Stimulated activated CD8-positive, alpha-beta memory T cell treated with anti-CD3 and anti-CD28 coated beads, Interleukin-2, amount 100 ng/mL, for 48 hours (primary cell): ENCODE measurements at regions not wholly inside any gene's neighbourhood (a gene's known extent, or its start where the extent isn't known, plus 50 kb on each side); places are given as distances from the start of the nearest gene placed in this dataset.
"Not testable (repeated sequence)": the region's sequence is repeated elsewhere in the genome, so short reads cannot be mapped to it uniquely, and the experiment has no call there.

ENCODE experiments used
- DNase-seq, 2 donors: peaks; one replicate each; pipeline ENCODE4 v3.0.0-alpha.2; 2020; ENCODE audit warnings: low read depth in 2 of 2

DNA sequence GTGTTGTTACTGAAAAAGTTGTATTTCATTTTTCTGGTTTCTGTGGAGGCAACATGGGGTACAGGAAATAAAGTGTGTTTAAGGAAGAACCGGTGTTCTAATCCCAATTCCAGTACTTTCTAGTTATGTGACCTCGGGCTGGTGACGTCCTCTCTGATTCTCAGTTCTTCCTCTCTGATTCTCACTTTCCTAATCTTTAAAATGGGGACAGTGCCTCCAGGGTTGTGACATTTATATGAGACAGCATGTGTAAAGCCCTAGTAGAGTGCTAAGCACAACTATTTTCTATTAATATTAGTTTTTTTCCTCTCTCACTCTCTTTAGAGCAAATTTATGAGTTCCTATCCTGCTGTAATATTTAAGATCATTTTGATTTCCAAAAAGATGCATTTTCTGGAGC, 50.9 kb upstream of the PTPDC1 start:
- DNase-seq, result no peak

GRCh38 chr9:94031946-94032345, 52.3 kb upstream of the PTPDC1 start:
- DNase-seq, result no peak

GRCh38 chr9:94031380-94031779, 52.9 kb upstream of the PTPDC1 start:
- DNase-seq, result no peak

GRCh38 chr9:94030318-94031179, 53.7 kb upstream of the PTPDC1 start:
- peak; percentile 71 to 78 for DNase-seq

DNA sequence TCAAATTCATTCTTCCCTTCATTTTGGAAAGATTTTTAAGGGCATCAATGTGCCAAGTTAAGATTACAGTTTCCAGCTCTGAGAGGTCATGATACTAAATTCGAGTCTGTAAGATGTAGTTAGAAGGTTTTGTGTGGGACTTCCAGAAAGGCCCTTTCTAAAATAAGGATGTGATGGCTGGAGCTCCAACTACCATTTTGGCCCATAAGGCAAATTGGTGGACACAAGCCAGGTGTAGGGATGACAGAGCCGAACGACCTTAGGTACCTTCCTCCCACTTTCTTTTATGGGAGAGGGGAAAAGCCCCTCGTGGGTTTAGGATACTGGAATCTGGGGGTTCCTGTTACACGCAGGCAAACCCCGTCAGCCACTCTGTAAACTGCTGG, 54.3 kb upstream of the PTPDC1 start:
- DNase-seq, result no peak

- no peak for DNase-seq
Measured at GRCh38 chr9:94026816-94027215, 57.4 kb upstream of the PTPDC1 start.

DNA sequence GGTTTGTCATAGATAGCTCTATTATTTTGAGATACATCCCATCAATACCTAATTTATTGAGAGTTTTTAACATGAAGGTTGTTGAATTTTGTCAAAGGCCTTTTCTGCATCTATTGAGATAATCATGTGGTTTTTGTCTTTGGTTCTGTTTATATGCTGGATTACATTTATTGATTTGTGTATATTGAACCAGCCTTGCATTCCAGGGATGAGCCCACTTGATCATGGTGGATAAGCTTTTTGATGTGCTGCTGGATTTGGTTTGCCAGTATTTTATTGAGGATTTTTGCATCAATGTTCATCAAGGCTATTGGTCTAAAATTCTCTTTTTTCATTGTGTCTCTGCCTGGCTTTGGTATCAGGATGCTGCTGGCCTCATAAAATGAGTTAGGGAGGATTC, 61.8 kb upstream of the PTPDC1 start:
- DNase-seq, result not testable (repeated sequence)

DNA sequence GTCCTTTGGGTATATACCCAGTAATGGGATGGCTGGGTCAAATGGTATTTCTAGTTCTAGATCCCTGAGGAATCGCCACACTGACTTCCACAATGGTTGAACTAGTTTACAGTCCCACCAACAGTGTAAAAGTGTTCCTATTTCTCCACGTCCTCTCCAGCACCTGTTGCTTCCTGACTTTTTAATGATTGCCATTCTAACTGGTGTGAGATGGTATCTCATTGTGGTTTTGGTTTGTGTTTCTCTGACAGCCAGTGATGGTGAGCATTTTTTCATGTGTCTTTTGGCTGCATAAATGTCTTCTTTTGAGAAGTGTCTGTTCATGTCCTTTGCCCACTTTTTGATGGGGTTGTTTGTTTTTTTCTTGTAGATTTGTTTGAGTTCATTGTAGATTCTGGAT, 63.4 kb upstream of the PTPDC1 start:
- not testable (repeated sequence) for DNase-seq

- DNase-seq, result no peak
Measured at GRCh38 chr9:94018628-94019027, 63.5 kb upstream of the BARX1 start.

DNA sequence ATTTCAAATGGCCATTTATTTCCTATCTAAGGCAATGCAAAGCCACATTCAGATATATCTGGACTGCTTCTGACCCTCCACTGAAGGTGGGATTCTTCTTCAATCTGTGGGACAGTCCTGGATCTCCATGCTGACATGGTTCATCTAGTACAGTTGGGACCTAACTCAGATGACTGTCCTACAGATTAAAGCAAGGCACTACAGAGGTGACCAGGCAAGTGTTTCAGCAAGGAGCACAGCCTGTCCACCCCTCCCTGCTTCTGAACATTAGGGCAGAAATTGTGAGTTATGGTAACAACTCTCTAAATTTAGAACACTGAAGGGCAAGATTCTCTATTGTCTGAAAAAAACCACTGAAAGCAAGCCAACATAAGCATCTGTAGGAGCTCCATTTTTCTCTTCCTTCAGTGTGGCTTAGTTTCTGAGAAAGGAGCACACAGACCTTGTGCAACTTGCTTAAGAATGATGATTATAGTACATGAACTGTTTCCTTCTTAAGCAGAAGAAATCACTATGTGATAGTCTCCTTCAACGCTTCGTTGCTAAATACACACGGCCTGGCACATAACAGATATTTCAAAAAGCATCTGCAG, 62.9 kb upstream of the BARX1 start:
- DNase-seq, result no peak

DNA sequence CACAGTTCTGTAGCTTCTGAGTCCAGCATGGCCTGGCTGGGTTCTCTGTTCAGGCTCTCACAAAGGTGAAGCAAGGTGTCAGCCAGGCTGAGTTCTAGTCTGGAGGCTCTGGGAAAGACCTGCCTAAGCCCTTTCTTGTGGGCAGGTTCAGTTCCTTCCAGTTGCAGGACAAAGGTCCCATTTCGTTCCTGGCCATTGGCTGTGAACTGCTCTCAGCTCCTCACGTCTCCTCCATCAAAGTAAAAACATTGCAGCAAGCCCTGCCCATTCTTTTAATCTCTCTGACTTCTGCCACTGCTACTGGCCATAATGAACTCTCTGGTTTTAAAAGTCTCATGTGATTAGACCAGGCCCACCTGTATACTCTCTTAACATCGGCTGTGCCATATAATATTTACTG, 61.6 kb upstream of the BARX1 start:
- DNase-seq, result no peak

DNA sequence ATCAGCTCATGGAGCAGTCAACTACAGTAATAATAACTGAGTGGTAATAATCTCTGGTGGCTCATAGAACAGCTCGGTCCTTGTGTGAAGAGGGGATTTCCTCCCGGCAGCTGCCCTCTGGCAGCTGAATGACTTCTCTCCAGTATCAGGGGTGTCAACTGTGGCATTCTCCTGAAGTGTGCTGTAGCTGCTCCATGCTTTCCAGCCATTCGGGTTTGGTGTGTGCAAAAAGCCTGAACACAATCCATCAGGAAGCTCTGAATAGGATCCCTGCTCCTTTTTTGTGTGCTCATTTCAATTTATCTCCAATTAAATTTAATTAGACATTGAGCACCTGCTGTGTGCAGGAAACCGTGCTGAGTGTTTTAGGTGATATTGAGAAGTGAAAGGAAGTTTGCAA, 59.8 kb upstream of the BARX1 start:
- DNase-seq, result no peak

DNA sequence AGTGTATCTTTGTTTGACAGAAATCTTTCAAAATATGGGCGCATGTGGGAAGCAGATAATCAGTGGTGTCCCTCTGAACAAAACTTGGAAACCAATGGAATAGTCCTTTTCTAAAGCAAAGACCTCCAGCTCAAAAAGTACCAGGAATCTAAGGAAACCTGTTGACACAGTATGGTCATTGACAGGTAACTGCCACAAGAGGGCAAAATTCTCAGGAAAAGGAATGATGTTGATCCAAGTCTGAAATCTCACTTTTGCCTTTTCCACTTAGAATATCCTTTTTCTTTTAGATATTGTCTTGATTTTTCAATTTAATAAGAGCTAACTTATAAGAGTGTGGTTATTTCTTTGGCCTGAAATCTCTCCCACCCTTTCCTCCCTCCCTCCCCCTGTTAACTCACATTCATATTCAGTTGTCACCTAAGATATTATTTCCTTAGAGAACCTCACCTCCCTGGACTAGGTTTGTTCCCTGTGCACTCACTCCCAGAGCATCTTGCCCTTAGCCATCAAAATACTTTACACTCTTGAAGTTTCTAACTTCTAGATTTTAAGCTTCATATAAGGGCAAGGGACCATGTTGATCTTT, 59.0 kb upstream of the BARX1 start:
- DNase-seq, result no peak

DNA sequence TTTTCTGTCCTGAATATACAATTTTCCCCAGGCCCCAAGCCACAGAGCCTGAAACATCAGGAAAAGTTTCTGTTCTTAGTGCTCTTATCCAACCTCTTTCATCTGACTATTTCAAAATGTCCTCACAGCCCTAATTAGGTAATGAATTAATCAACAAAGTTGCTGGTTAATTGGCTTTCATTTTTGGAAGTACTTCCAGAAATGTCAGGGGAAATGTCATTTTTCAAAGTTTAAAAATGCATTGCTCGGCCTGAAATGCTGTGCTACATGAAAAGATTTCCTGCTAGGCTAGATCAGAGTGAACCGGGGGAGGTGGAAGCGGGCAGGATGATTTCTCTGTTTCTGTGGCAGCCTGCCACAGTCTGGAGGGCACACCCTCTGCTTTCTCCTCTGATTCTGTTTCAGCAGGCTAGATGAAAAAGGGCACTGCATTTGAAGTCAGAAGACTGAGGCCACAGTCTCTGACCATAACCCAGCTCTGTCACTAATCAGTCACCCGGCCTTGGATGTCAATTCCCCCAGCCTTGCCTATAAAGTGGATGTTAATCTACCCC, 55.9 kb upstream of the BARX1 start:
- no peak for DNase-seq

GRCh38 chr9:94005272-94005901, 50.2 kb upstream of the BARX1 start:
- no peak for DNase-seq
